GM18499 (cell line): ENCODE measurements at regions not wholly inside any gene's neighbourhood (a gene's known extent, or its start where the extent isn't known, plus 50 kb on each side); places are given as distances from the start of the nearest gene placed in this dataset.

Source experiments
- ATAC-seq: cut with Tn5 transposase; IDR thresholded peaks from one replicate; pipeline ENCODE4 v1.9.1; 2021; ENCODE audit warnings: moderate number of reproducible peaks; ENCODE audit not compliant: insufficient read depth, unreplicated experiment

DNA sequence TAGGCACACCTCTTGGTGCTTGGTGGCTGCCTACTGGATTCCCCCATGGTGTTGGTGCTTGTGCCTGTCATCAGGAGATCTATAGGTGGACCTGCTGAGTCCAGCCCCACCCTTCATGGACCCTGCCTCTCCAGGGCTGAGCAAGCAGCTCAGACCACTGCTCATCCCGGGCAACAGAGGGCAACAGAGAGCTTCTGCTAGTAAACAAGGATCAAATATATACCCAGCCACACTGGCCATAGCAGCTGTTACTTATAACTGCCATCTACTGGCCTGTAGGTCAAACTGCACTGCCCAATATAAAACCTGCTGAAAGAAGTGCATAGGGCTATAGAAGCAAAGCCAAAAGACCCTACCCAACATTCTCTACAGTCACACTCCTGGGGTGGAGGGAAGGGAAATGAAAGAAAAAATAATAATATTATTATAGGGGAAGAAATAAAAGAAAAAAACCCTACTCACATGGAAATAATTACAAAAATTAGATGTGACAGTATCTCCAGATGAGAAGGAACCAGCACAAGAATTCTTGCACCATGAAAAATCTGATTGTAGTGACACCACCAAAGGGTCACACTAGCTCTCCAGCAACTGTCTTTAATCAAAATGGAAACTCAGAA is 54.9 kb upstream of the ZNF800 start:
- peak; percentile 100 for ATAC-seq

GRCh38 chr7:127446842-127447241 is 54.3 kb upstream of the ZNF800 start:
- no peak for ATAC-seq
